T-helper 17 cell (primary cell): ENCODE measurements at regions not wholly inside any gene's neighbourhood (a gene's known extent, or its start where the extent isn't known, plus 50 kb on each side); places are given as distances from the start of the nearest gene placed in this dataset.

Experiments
- ATAC-seq: fragments of 150-1000 bp; cut with Tn5 transposase; 2 replicates; pipeline ENCODE4 v1.10.0; 2021; ENCODE audit warnings: mild to moderate bottlenecking, moderate library complexity
- DNase-seq, 3 donors: peaks; one replicate each; pipeline versions ENCODE4 v3.0.0 to v3.0.0-alpha.2; 2020 to 2021
- H3K9me3 ChIP-seq: one replicate; pipeline ENCODE4 v1.7.0; 2013; ENCODE audit warnings: low read length, mild to moderate bottlenecking; ENCODE audit not compliant: control insufficient read depth, poor library complexity, severe bottlenecking
- H3K27ac Mint-ChIP-seq: one replicate; pipeline ENCODE4 v1.8.0; 2022; ENCODE audit warnings: mild to moderate bottlenecking, moderate library complexity, mixed read lengths
- H3K27me3 Mint-ChIP-seq: one replicate; pipeline ENCODE4 v1.8.0; 2022; ENCODE audit warnings: mixed read lengths
- H3K36me3 Mint-ChIP-seq: one replicate; pipeline ENCODE4 v1.8.0; 2022; ENCODE audit warnings: low read depth, mixed read lengths
- H3K4me1 Mint-ChIP-seq: one replicate; pipeline ENCODE4 v1.8.0; 2022; ENCODE audit warnings: mild to moderate bottlenecking, mixed read lengths
- H3K4me3 Mint-ChIP-seq: one replicate; pipeline ENCODE4 v1.8.0; 2022; ENCODE audit warnings: mild to moderate bottlenecking, moderate library complexity, mixed read lengths

GRCh38 chr1:29956349-29957030 is 720.2 kb downstream of the PTPRU start:
- H3K27ac Mint-ChIP-seq, result no peak overlapping the region
- peaks cover 2% of the 10 kb centered on the region for H3K4me1 Mint-ChIP-seq
- DNase-seq, result no peak

GRCh38 chr1:29954591-29954990 is 718.3 kb downstream of the PTPRU start:
- Mint-ChIP-seq H3K27me3 (peaks cover 75% of the 10 kb centered on the region), H3K36me3 (no peaks in the 10 kb centered on the region), H3K4me3 (no peak overlapping the region), H3K27ac (no peak overlapping the region), H3K4me1 (peaks cover 2% of the 10 kb centered on the region)
- DNase-seq (no peak), ATAC-seq (no peak)
- H3K9me3 ChIP-seq, result no peaks in the 10 kb centered on the region

More at GRCh38 chr1:29956349-29957030, 720.2 kb downstream of the PTPRU start:
- no peak for ATAC-seq
- H3K27me3 Mint-ChIP-seq, result peaks cover 68% of the 10 kb centered on the region
- H3K4me3 Mint-ChIP-seq, result no peak overlapping the region
- no peaks in the 10 kb centered on the region for H3K36me3 Mint-ChIP-seq
- no peaks in the 10 kb centered on the region for H3K9me3 ChIP-seq

- DNase-seq (no peak), ATAC-seq (no peak)
- Mint-ChIP-seq H3K4me1 (peaks cover 2% of the 10 kb centered on the region), H3K4me3 (no peak overlapping the region), H3K27me3 (peaks cover 69% of the 10 kb centered on the region), H3K36me3 (no peaks in the 10 kb centered on the region), H3K27ac (no peak overlapping the region)
- no peaks in the 10 kb centered on the region for H3K9me3 ChIP-seq
These were observed 717.6 kb downstream of the PTPRU start for GRCh38 chr1:29953961-29954360.

- H3K4me3 Mint-ChIP-seq, result no peak overlapping the region
- peaks cover 3% of the 10 kb centered on the region for H3K4me1 Mint-ChIP-seq
- no peak overlapping the region for H3K27ac Mint-ChIP-seq
- DNase-seq (no peak), ATAC-seq (no peak)
- peaks cover 71% of the 10 kb centered on the region for H3K27me3 Mint-ChIP-seq
- peaks cover 2% of the 10 kb centered on the region for H3K36me3 Mint-ChIP-seq
- no peaks in the 10 kb centered on the region for H3K9me3 ChIP-seq
These were observed 713.4 kb downstream of the PTPRU start for GRCh38 chr1:29949676-29950075.

GRCh38 chr1:29948581-29948980 is 712.3 kb downstream of the PTPRU start:
- DNase-seq (no peak), ATAC-seq (no peak)
- Mint-ChIP-seq H3K27ac (no peak overlapping the region), H3K4me3 (no peak overlapping the region), H3K36me3 (peaks cover 2% of the 10 kb centered on the region), H3K27me3 (peaks cover 60% of the 10 kb centered on the region), H3K4me1 (peaks cover 3% of the 10 kb centered on the region)
- no peaks in the 10 kb centered on the region for H3K9me3 ChIP-seq

GRCh38 chr1:29946057-29946456 is 709.7 kb downstream of the PTPRU start:
- H3K9me3 ChIP-seq, result no peaks in the 10 kb centered on the region
- Mint-ChIP-seq H3K27ac (no peak overlapping the region), H3K4me1 (peaks cover 3% of the 10 kb centered on the region), H3K36me3 (peaks cover 2% of the 10 kb centered on the region), H3K4me3 (no peak overlapping the region), H3K27me3 (peaks cover 49% of the 10 kb centered on the region)
- ATAC-seq (no peak), DNase-seq (no peak)

- no peak for DNase-seq
- Mint-ChIP-seq H3K4me3 (no peak overlapping the region), H3K36me3 (peaks cover 2% of the 10 kb centered on the region), H3K27me3 (peaks cover 54% of the 10 kb centered on the region), H3K27ac (no peak overlapping the region), H3K4me1 (peaks cover 3% of the 10 kb centered on the region)
- H3K9me3 ChIP-seq, result no peaks in the 10 kb centered on the region
- ATAC-seq, result no peak
These were observed 709.1 kb downstream of the PTPRU start for GRCh38 chr1:29945426-29945825.

- H3K4me1 Mint-ChIP-seq, result peaks cover 3% of the 10 kb centered on the region
- no peak overlapping the region for H3K27ac Mint-ChIP-seq
- no peak overlapping the region for H3K4me3 Mint-ChIP-seq
- ATAC-seq, result no peak
- no peaks in the 10 kb centered on the region for H3K9me3 ChIP-seq
- H3K36me3 Mint-ChIP-seq, result peaks cover 2% of the 10 kb centered on the region
- H3K27me3 Mint-ChIP-seq, result peaks cover 54% of the 10 kb centered on the region
- no peak for DNase-seq
These were observed 708.1 kb downstream of the PTPRU start for GRCh38 chr1:29944253-29944905.

- H3K36me3 Mint-ChIP-seq, result peaks cover 2% of the 10 kb centered on the region
- H3K27ac Mint-ChIP-seq, result no peak overlapping the region
- peaks cover 3% of the 10 kb centered on the region for H3K4me1 Mint-ChIP-seq
- DNase-seq (no peak), ATAC-seq (no peak)
- H3K27me3 Mint-ChIP-seq, result peaks cover 57% of the 10 kb centered on the region
- H3K4me3 Mint-ChIP-seq, result no peak overlapping the region
- H3K9me3 ChIP-seq, result no peaks in the 10 kb centered on the region
These were observed 706.7 kb downstream of the PTPRU start for GRCh38 chr1:29943034-29943433.

GRCh38 chr1:29939079-29939478 is 702.8 kb downstream of the PTPRU start:
- peaks cover 41% of the 10 kb centered on the region for H3K27me3 Mint-ChIP-seq
- H3K36me3 Mint-ChIP-seq, result no peaks in the 10 kb centered on the region
- H3K27ac Mint-ChIP-seq, result no peak overlapping the region
- H3K4me3 Mint-ChIP-seq, result no peak overlapping the region
- H3K9me3 ChIP-seq, result no peaks in the 10 kb centered on the region
- no peak for ATAC-seq
- DNase-seq, result no peak
- H3K4me1 Mint-ChIP-seq, result no peaks in the 10 kb centered on the region

GRCh38 chr1:29937356-29937755 is 701.0 kb downstream of the PTPRU start:
- H3K27ac Mint-ChIP-seq, result no peak overlapping the region
- no peaks in the 10 kb centered on the region for H3K9me3 ChIP-seq
- ATAC-seq, result no peak
- DNase-seq, result no peak
- peaks cover under 1% of the 10 kb centered on the region for H3K36me3 Mint-ChIP-seq
- H3K27me3 Mint-ChIP-seq, result peaks cover 48% of the 10 kb centered on the region
- H3K4me3 Mint-ChIP-seq, result no peak overlapping the region
- no peaks in the 10 kb centered on the region for H3K4me1 Mint-ChIP-seq

- ATAC-seq (no peak), DNase-seq (no peak)
- no peak overlapping the region for H3K4me3 Mint-ChIP-seq
- no peak overlapping the region for H3K27ac Mint-ChIP-seq
- peaks cover 51% of the 10 kb centered on the region for H3K27me3 Mint-ChIP-seq
- H3K4me1 Mint-ChIP-seq, result peaks cover 6% of the 10 kb centered on the region
- H3K9me3 ChIP-seq, result no peaks in the 10 kb centered on the region
- H3K36me3 Mint-ChIP-seq, result peaks cover 3% of the 10 kb centered on the region
These were observed 699.8 kb downstream of the PTPRU start for GRCh38 chr1:29936031-29936544.

- DNase-seq (no peak), ATAC-seq (no peak)
- H3K9me3 ChIP-seq, result no peaks in the 10 kb centered on the region
- Mint-ChIP-seq H3K27me3 (peaks cover 50% of the 10 kb centered on the region), H3K4me1 (peaks cover 6% of the 10 kb centered on the region), H3K27ac (no peak overlapping the region), H3K4me3 (no peak overlapping the region), H3K36me3 (peaks cover 3% of the 10 kb centered on the region)
These were observed 698.0 kb downstream of the PTPRU start for GRCh38 chr1:29934255-29934772.
